Spleen (tissue), 7 donors: ENCODE measurements at regions not wholly inside any gene's neighbourhood (a gene's known extent, or its start where the extent isn't known, plus 50 kb on each side); places are given as distances from the start of the nearest gene placed in this dataset.

Source experiments
- POLR2A ChIP-seq, 3 donors: fragments of 450-650 bp; IDR thresholded peaks; one replicate each; pipeline ENCODE4 v1.5.1; 2017; ENCODE audit warnings: antibody characterized with exemption in 3 of 3, mild to moderate bottlenecking in 1 of 3
- POLR2AphosphoS5 ChIP-seq, 3 donors: sonication (generic); formaldehyde crosslinking; IDR thresholded peaks; one replicate each; pipeline ENCODE4 v1.5.1; 2017; ENCODE audit warnings: antibody characterized with exemption in 3 of 3
- TF ChIP-seq, protein P1 (sequence below), 11 experiments: fragments of 200-600 bp in 7 of 11; fragments of 450-650 bp in 4 of 11; sonication (generic) in 4 of 11; IDR thresholded peaks in 8 of 11; conservative IDR thresholded peaks in 3 of 11; 1 replicate in 7 of 11; 2 replicates in 4 of 11; pipeline versions ENCODE4 v1.4.0 to v1.8.0; 2016 to 2021; ENCODE audit warnings: antibody characterized with exemption in 11 of 11, inconsistent platforms in 4 of 11, mild to moderate bottlenecking in 1 of 11
- donor health status: DM: no; HTN: no; CAD: no; lungs with moderate emphysema.
- donor health status: DM: no; HTN: no; CAD: no.
- donor health status: DM: no; HTN: no; CAD: no.

GRCh38 chr10:131577178-131577555 is 265.6 kb upstream of the TCERG1L start:
- TF ChIP-seq POLR2A (IDR thresholded peaks at IDR 0.05) = no peak
- TF ChIP-seq, protein P1, sequence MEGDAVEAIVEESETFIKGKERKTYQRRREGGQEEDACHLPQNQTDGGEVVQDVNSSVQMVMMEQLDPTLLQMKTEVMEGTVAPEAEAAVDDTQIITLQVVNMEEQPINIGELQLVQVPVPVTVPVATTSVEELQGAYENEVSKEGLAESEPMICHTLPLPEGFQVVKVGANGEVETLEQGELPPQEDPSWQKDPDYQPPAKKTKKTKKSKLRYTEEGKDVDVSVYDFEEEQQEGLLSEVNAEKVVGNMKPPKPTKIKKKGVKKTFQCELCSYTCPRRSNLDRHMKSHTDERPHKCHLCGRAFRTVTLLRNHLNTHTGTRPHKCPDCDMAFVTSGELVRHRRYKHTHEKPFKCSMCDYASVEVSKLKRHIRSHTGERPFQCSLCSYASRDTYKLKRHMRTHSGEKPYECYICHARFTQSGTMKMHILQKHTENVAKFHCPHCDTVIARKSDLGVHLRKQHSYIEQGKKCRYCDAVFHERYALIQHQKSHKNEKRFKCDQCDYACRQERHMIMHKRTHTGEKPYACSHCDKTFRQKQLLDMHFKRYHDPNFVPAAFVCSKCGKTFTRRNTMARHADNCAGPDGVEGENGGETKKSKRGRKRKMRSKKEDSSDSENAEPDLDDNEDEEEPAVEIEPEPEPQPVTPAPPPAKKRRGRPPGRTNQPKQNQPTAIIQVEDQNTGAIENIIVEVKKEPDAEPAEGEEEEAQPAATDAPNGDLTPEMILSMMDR (IDR thresholded peaks at IDR 0.05 in 8 of 11, conservative IDR thresholded peaks at IDR 0.05 in 3 of 11) = no peak
- no peak for TF ChIP-seq POLR2AphosphoS5 (IDR thresholded peaks at IDR 0.05)
